ENCODE measurements at regions not wholly inside any gene's neighbourhood (a gene's known extent, or its start where the extent isn't known, plus 50 kb on each side); places are given as distances from the start of the nearest gene placed in this dataset.

GRCh38 chr9:7607421-7607820, 192.2 kb downstream of the DMAC1 start:
- in situ Hi-C loops (cut with HindIII; ENCODE audit: low pct_unique_long_range_greater_than_20kb, low sequenced_read_pairs), result no loop called here
- no peak for TF ChIP-seq JUND (IDR thresholded peaks at IDR 0.05; ENCODE audit: low read depth)
- DNase-seq (ENCODE audit: low read depth in 1 of 2, low spot score in 1 of 2), result no peak

GRCh38 chr9:7606591-7606990, 193.0 kb downstream of the DMAC1 start:
- in situ Hi-C loops (cut with HindIII; ENCODE audit: low pct_unique_long_range_greater_than_20kb, low sequenced_read_pairs), result no loop called here
- no peak for DNase-seq (ENCODE audit: low read depth in 1 of 2, low spot score in 1 of 2)
- TF ChIP-seq JUND (IDR thresholded peaks at IDR 0.05; ENCODE audit: low read depth), result no peak

GRCh38 chr9:7601739-7602138, 197.8 kb downstream of the DMAC1 start:
- in situ Hi-C loops (cut with HindIII; ENCODE audit: low pct_unique_long_range_greater_than_20kb, low sequenced_read_pairs), result no loop called here
- no peak for TF ChIP-seq JUND (IDR thresholded peaks at IDR 0.05; ENCODE audit: low read depth)
- no peak for DNase-seq (ENCODE audit: low read depth in 1 of 2, low spot score in 1 of 2)

- no peak for TF ChIP-seq JUND (IDR thresholded peaks at IDR 0.05; ENCODE audit: low read depth)
- DNase-seq (ENCODE audit: low read depth in 1 of 2, low spot score in 1 of 2), result no peak
- in situ Hi-C loops (cut with HindIII; ENCODE audit: low pct_unique_long_range_greater_than_20kb, low sequenced_read_pairs), result no loop called here
Measured at GRCh38 chr9:7597716-7598115, 201.9 kb downstream of the DMAC1 start.

- in situ Hi-C loops (cut with HindIII; ENCODE audit: low pct_unique_long_range_greater_than_20kb, low sequenced_read_pairs), result no loop called here
- DNase-seq (ENCODE audit: low read depth in 1 of 2, low spot score in 1 of 2), result peak; percentile 1 to 13
- no peak for TF ChIP-seq JUND (IDR thresholded peaks at IDR 0.05; ENCODE audit: low read depth)
Measured at GRCh38 chr9:7592321-7593316, 207.0 kb downstream of the DMAC1 start.

- no peak for DNase-seq (ENCODE audit: low read depth in 1 of 2, low spot score in 1 of 2)
- in situ Hi-C loops (cut with HindIII; ENCODE audit: low pct_unique_long_range_greater_than_20kb, low sequenced_read_pairs), result no loop called here
- no peak for TF ChIP-seq JUND (IDR thresholded peaks at IDR 0.05; ENCODE audit: low read depth)
Measured at GRCh38 chr9:7591501-7591900, 208.1 kb downstream of the DMAC1 start.

- TF ChIP-seq JUND (IDR thresholded peaks at IDR 0.05; ENCODE audit: low read depth), result no peak
- DNase-seq (ENCODE audit: low read depth in 1 of 2, low spot score in 1 of 2), result no peak
- in situ Hi-C loops (cut with HindIII; ENCODE audit: low pct_unique_long_range_greater_than_20kb, low sequenced_read_pairs), result no loop called here
Measured at GRCh38 chr9:7580568-7580967, 219.0 kb downstream of the DMAC1 start.

GRCh38 chr9:7579351-7579750, 220.2 kb downstream of the DMAC1 start:
- no peak for TF ChIP-seq JUND (IDR thresholded peaks at IDR 0.05; ENCODE audit: low read depth)
- no peak for DNase-seq (ENCODE audit: low read depth in 1 of 2, low spot score in 1 of 2)
- in situ Hi-C loops (cut with HindIII; ENCODE audit: low pct_unique_long_range_greater_than_20kb, low sequenced_read_pairs), result no loop called here

GRCh38 chr9:7578951-7579350, 220.6 kb downstream of the DMAC1 start:
- in situ Hi-C loops (cut with HindIII; ENCODE audit: low pct_unique_long_range_greater_than_20kb, low sequenced_read_pairs), result no loop called here
- no peak for DNase-seq (ENCODE audit: low read depth in 1 of 2, low spot score in 1 of 2)
- no peak for TF ChIP-seq JUND (IDR thresholded peaks at IDR 0.05; ENCODE audit: low read depth)

GRCh38 chr9:7570107-7570720, 229.4 kb downstream of the DMAC1 start:
- peak; percentile 1 to 75 for DNase-seq (ENCODE audit: low read depth in 1 of 2, low spot score in 1 of 2)
- in situ Hi-C loops (cut with HindIII; ENCODE audit: low pct_unique_long_range_greater_than_20kb, low sequenced_read_pairs), result no loop called here
- no peak for TF ChIP-seq JUND (IDR thresholded peaks at IDR 0.05; ENCODE audit: low read depth)

GRCh38 chr9:7567687-7568086, 231.9 kb downstream of the DMAC1 start:
- in situ Hi-C loops (cut with HindIII; ENCODE audit: low pct_unique_long_range_greater_than_20kb, low sequenced_read_pairs), result no loop called here
- DNase-seq (ENCODE audit: low read depth in 1 of 2, low spot score in 1 of 2), result no peak
- no peak for TF ChIP-seq JUND (IDR thresholded peaks at IDR 0.05; ENCODE audit: low read depth)

- no peak for TF ChIP-seq JUND (IDR thresholded peaks at IDR 0.05; ENCODE audit: low read depth)
- DNase-seq (ENCODE audit: low read depth in 1 of 2, low spot score in 1 of 2), result no peak
- in situ Hi-C loops (cut with HindIII; ENCODE audit: low pct_unique_long_range_greater_than_20kb, low sequenced_read_pairs), result no loop called here
Measured at GRCh38 chr9:7561527-7562080, 238.0 kb downstream of the DMAC1 start.

Data from T47D (cell line).